UCSD-AML1 (cell line): ENCODE measurements at regions not wholly inside any gene's neighbourhood (a gene's known extent, or its start where the extent isn't known, plus 50 kb on each side); places are given as distances from the start of the nearest gene placed in this dataset.

Source experiments
- DNase-seq: peaks from one replicate; lab custom pipeline; 2025; ENCODE audit not compliant: unreplicated experiment; lab: John Stamatoyannopoulos, UW

- DNase-seq: no peak
Observed at GRCh38 chr4:14742054-14742453, 260.2 kb upstream of the CPEB2 start.

GRCh38 chr4:14743172-14743571 lies 259.1 kb upstream of the CPEB2 start:
- no peak for DNase-seq

GRCh38 chr4:14743601-14744000 lies 258.7 kb upstream of the CPEB2 start:
- DNase-seq: no peak

DNA sequence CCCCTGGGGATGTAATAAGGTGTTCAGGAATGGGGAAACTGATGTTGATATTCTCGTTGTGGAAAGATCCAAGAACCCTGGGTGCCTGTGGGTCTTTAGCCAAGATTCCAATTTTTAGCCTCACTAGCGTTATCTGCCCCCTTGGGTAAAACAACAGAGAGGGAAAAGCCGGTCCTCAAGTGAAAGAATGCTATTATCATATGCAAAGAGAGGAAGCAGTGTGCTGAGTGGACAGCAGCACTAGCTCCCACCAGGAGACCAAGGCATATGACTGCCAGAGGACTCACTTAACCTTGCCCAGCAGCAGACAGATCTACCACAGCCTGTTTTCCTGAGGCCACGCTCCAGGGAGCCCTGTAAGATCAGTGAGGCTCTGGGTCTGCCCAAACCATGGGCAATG lies 257.9 kb upstream of the CPEB2 start:
- DNase-seq: no peak

- DNase-seq: peak; percentile 30
Observed at GRCh38 chr4:14749910-14750309, 252.4 kb upstream of the CPEB2 start.

DNA sequence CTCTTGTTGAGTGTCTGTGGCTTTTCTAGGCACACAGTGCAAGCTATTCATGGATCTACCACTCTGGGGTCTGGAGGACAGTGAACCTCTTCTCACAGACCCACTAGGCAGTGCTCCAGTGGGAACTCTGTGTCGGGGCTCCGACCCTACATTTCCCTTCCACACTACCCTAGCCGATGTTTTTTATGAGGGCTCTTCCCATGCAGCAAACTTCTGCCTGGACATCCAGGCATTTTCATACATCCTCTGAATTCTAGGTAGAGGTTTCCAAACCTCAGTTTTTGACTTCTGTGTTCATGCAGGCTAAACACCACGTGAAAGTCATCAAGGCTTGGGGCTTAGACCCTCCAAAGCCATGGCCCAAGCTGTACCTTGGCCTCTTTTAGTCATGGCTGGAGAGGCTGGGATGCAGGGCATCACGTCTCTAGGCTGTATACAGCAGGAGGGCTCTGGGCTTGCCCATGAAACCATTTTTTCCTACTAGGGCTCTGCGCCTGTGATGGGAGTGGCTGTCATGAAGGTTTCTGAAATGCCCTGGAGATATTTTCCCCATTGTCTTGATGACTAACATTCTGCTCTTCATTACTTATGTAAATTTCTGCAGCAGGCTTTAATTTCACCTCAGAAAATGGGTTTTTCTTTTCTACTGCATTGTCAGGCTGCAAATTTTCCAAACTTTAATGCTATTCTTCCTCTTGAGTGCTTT lies 249.8 kb upstream of the CPEB2 start:
- DNase-seq: no peak

- no peak for DNase-seq
Observed at GRCh38 chr4:14767142-14767541, 235.1 kb upstream of the CPEB2 start.

DNA sequence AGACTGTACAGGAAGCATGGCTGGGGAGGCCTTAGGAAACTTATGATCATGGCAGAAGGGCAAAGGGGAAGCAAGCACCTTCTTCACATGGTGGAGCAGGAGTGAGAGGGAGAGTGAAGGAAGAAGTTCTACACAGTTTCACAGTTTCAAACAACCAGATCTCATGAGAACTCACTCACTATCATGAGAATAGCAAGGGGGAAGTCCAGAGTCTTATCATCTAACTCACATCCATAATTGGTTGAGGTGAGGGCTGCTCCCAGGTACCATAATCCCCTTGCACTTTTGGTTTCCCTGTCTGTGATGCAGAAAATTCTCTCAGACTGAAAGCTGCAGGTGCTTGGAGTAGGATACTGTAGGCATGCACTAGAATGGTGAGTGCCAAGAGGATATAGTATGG lies 233.8 kb upstream of the CPEB2 start:
- DNase-seq: no peak

DNA sequence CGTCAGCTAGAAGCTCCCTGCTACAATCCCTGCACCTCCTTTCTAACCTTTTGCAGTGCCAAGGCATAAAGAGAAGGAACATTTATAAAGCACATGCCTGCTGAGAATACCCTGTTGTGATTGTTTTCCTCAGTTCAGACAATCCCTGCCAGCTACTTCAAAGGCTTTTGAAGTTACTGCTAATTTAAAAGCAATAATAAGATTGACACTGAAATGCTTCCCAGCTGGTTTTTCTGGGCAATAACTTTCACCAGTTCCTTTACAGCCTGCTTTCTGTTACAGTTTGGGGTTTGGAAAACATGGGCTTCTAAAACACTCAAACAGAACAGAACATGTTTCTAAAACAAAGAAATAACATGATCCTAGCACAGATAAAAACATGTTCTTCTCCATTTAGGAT lies 232.3 kb upstream of the CPEB2 start:
- DNase-seq: no peak

DNA sequence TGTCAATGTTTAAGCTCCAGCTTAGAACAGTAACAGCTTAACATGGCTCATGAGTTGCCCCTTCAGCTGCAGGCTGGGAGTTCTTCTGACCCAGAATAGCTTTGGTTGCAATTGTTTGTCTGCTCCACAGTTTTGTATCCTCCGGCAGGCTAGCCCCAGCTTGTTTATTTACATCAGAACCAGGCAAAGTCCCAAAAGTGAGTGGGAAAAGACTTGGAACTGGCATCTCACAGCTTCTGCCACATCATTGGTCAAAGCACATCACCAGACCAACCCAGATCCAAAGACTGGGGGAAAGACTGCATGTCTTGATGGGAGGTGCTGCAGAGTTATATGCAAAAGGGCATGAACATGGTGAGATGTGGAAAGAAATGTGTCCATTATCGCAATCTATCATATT lies 231.2 kb upstream of the CPEB2 start:
- no peak for DNase-seq

DNA sequence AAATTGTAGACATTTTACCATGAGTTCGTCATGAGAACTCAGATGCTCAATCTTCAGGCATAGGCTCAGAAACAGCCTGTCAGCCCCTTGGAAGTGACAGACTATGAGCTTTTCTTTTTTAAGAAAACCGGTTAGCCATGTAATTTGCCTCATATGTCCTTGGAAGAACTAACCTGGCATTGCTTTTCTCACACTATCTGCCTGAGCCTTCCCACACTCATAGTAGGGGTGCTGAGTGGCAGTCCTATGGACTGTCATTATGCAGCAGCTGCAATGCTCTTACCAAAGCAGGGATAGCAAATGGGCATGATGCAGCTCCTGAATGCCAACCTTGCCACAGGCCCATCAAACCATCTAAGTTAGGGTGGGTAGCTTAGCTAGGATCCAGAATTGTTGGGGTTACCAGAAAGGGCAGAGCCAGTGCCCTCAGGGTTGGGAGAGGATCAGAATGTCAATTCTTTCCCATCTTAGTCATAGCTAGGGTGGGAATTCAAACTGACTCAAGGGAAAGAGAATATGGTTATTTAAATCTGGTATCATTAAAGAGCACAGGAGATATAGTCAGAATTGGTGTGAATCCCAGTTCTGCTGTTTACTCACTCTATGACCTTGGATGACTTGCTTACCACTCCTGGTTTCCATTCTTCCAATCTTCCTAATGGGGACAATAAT lies 230.6 kb upstream of the CPEB2 start:
- no peak for DNase-seq

DNA sequence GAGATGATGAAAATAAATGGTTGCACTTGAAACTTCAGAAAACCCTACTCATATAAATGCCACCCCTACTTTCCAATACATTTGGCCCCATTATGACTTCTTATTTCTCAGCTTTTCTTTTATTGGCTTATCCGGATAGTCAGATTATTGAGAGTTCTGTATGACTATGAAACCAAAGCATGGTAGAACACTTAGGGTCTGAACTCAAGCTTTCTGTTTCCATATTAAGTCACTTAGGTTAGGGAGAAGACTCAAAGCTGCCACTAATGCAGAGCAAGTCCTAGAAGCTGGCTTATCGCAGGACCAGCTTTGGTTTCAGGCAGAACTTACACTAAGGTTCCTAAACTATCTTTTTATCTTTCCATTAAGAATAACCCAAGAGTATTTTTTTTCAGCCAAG lies 229.9 kb upstream of the CPEB2 start:
- no peak for DNase-seq

- no peak for DNase-seq
Observed at GRCh38 chr4:14783011-14783877, 219.0 kb upstream of the CPEB2 start.

DNA sequence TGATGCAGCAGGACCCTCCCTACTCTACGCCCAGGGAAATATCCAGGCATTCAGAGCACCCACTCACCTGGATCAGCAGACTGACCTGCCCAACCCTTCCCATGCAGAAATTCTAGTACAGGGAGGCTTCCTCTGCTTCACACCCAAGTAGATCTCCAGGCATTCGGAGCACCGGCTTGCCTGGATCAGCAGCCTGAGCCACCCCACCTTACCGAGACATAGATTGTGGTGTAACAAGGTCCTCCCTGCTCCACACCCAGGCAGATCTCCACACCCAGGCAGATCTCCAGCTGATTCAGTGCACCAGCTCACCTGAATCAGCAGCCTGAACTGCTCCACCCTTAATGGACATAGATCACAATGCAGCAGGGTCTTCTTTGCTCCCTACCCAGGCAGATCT lies 215.1 kb upstream of the CPEB2 start:
- no peak for DNase-seq

- no peak for DNase-seq
Observed at GRCh38 chr4:14787894-14788293, 214.4 kb upstream of the CPEB2 start.

DNA sequence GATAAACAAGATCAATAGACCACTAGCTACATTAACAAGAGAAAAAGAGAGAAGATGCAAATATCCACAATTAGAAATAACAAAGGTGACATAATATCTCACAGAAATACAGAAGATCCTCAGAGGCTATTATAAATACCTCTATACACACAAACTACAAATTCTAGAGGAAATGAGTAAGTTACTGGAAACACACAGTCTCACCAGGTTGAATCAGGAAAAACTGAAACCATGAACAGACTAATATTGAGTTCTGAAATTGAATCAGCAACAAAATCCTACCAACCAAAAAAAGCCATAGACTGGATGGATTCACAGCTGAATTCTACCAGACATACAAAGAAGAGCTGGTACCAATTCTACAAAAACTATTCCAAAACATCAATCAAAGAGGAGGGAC lies 211.8 kb upstream of the CPEB2 start:
- DNase-seq: no peak

DNA sequence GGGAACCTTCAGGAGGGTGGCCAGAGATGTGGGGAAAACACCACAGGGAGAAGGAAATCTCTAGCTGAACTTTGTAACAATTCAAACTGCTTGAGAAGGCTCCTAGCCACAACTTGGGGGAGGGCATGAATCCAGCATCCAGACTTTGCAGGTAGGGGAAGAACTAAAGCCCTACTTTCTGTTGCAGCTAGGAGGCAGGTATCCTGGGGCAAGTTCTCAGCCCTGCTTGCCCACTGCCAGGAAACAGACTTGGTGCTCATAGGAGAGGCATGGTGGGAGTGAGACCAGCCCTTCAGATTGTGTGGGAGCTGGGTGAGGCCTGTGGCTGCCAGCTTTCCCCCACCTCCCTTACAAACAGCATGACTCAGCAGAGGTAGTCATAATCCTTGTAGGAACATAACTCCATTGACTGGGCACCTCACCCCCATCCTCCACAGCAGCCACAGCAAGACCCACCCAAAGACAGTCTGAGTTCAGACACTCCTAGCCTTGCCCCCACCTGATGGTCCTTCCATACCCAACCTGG lies 209.5 kb upstream of the CPEB2 start:
- no peak for DNase-seq

DNA sequence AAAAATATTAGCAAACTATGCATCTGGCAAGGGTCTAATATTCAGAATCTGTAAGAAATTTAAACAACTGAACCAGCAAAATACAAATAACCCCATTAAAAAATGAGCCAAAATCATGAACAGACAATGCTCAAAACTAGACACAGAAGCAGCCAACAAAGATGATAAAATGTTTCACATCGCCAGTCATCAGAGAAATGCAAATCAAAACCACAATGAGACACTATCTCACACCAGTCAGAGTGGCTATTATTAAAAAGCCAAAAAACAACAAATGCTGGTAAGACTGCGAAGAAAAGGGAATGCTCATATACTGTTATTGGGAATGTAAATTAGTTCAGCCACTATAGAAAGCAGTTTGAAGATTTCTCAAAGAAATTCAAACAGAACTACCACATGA lies 201.3 kb upstream of the CPEB2 start:
- no peak for DNase-seq

GRCh38 chr4:14802596-14802995 lies 199.7 kb upstream of the CPEB2 start:
- no peak for DNase-seq

GRCh38 chr4:14807856-14808255 lies 194.4 kb upstream of the CPEB2 start:
- no peak for DNase-seq

DNA sequence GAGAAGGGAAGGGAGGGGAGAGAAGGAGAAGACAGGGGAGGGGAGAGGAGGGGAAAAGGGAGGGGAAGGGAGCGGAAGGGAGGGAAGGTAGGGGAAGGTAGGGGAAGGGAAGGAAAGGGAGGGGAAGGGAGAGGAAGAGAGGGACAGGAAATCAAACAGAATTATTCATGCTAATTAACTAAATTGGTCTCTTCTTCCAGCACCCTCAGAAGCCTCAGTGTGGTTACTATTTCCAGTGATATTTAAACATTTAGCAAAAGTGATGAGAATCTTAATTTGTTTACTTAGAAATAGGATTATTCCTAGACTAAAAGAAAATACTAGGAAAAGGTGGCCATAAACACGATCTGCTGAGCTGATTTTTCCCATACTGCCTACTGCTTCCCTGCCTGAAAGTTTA lies 193.1 kb upstream of the CPEB2 start:
- no peak for DNase-seq

- DNase-seq: no peak
Observed at GRCh38 chr4:14810121-14810520, 192.2 kb upstream of the CPEB2 start.
